Naive B cell (primary cell): ENCODE measurements at regions not wholly inside any gene's neighbourhood (a gene's known extent, or its start where the extent isn't known, plus 50 kb on each side); places are given as distances from the start of the nearest gene placed in this dataset.
A peak's percentile ranks its signal among the peaks of the same experiment; 100 is the strongest.

Experiments used
- ATAC-seq, 2 donors: fragments of 150-1000 bp; cut with Tn5 transposase; 2 replicates each; pipeline ENCODE4 v1.10.0; 2021; ENCODE audit warnings: low read depth in 2 of 2, mild to moderate bottlenecking in 2 of 2, moderate library complexity in 2 of 2
- DNase-seq: peaks from one replicate; pipeline ENCODE4 v3.0.0; 2022
- H3K27ac Mint-ChIP-seq, 6 donors: one replicate each; pipeline ENCODE4 v1.8.0; 2020 to 2022; ENCODE audit warnings: mild to moderate bottlenecking in 6 of 6, mixed read lengths in 6 of 6, moderate library complexity in 5 of 6, inconsistent platforms in 2 of 6
- H3K27me3 Mint-ChIP-seq, 3 donors: one replicate each; pipeline ENCODE4 v1.8.0; 2021 to 2022; ENCODE audit warnings: mixed read lengths in 3 of 3, mild to moderate bottlenecking in 1 of 3
- H3K36me3 Mint-ChIP-seq, 2 donors: one replicate each; pipeline ENCODE4 v1.8.0; 2020 to 2022; ENCODE audit warnings: mixed read lengths in 2 of 2, inconsistent platforms in 1 of 2, mild to moderate bottlenecking in 1 of 2
- H3K4me1 Mint-ChIP-seq, 3 donors: one replicate each; pipeline ENCODE4 v1.8.0; 2020 to 2022; ENCODE audit warnings: mixed read lengths in 3 of 3, inconsistent platforms in 1 of 3, mild to moderate bottlenecking in 1 of 3, moderate library complexity in 1 of 3
- H3K4me3 Mint-ChIP-seq, 8 donors: one replicate each; pipeline ENCODE4 v1.8.0; 2020 to 2022; ENCODE audit warnings: mild to moderate bottlenecking in 8 of 8, mixed read lengths in 8 of 8, moderate library complexity in 8 of 8, inconsistent platforms in 2 of 8
- H3K9me3 Mint-ChIP-seq, 7 donors: one replicate each; pipeline ENCODE4 v1.8.0; 2020 to 2022; ENCODE audit warnings: mixed read lengths in 7 of 7, mild to moderate bottlenecking in 5 of 7, inconsistent platforms in 2 of 7, moderate library complexity in 1 of 7

GRCh38 chr9:12980085-12980851 is 205.4 kb downstream of the LURAP1L start:
- DNase-seq (no peak), ATAC-seq (no peak)
- H3K4me1 Mint-ChIP-seq = no peaks in the 10 kb centered on the region
- H3K9me3 Mint-ChIP-seq = peaks cover 0 to 6% (median 0%) of the 10 kb centered on the region in 7 donors
- H3K27me3 Mint-ChIP-seq = no peaks in the 10 kb centered on the region
- no peaks in the 10 kb centered on the region for H3K36me3 Mint-ChIP-seq
- H3K4me3 Mint-ChIP-seq = no peak overlapping the region
- H3K27ac Mint-ChIP-seq = no peak overlapping the region

GRCh38 chr9:12988258-12988657 is 213.4 kb downstream of the LURAP1L start:
- ATAC-seq = no peak
- Mint-ChIP-seq H3K9me3 (peaks cover 0 to 5% (median 4%) of the 10 kb centered on the region in 7 donors), H3K27me3 (no peaks in the 10 kb centered on the region), H3K4me1 (no peaks in the 10 kb centered on the region), H3K36me3 (no peaks in the 10 kb centered on the region), H3K4me3 (no peak overlapping the region), H3K27ac (no peak overlapping the region)
- no peak for DNase-seq

- Mint-ChIP-seq H3K27ac (no peak overlapping the region), H3K4me3 (no peak overlapping the region), H3K9me3 (peaks cover 0 to 5% (median 4%) of the 10 kb centered on the region in 7 donors), H3K27me3 (no peaks in the 10 kb centered on the region), H3K4me1 (no peaks in the 10 kb centered on the region), H3K36me3 (no peaks in the 10 kb centered on the region)
- ATAC-seq (no peak), DNase-seq (no peak)
Measured at GRCh38 chr9:12989669-12990068, 214.8 kb downstream of the LURAP1L start.

- Mint-ChIP-seq H3K27ac (no peak overlapping the region), H3K4me3 (no peak overlapping the region), H3K9me3 (peaks cover 0 to 8% (median 4%) of the 10 kb centered on the region in 7 donors), H3K36me3 (no peaks in the 10 kb centered on the region), H3K4me1 (no peaks in the 10 kb centered on the region), H3K27me3 (no peaks in the 10 kb centered on the region)
- DNase-seq (no peak), ATAC-seq (no peak)
Measured at GRCh38 chr9:12993466-12993865, 218.6 kb downstream of the LURAP1L start.

GRCh38 chr9:12997009-12997408 is 222.2 kb downstream of the LURAP1L start:
- no peaks in the 10 kb centered on the region for H3K4me1 Mint-ChIP-seq
- no peaks in the 10 kb centered on the region for H3K27me3 Mint-ChIP-seq
- no peak for DNase-seq
- H3K4me3 Mint-ChIP-seq = no peak overlapping the region
- H3K9me3 Mint-ChIP-seq = peaks cover 0 to 5% (median 0%) of the 10 kb centered on the region in 7 donors
- no peak for ATAC-seq
- no peak overlapping the region for H3K27ac Mint-ChIP-seq
- H3K36me3 Mint-ChIP-seq = no peaks in the 10 kb centered on the region

GRCh38 chr9:13001989-13002580 is 227.3 kb downstream of the LURAP1L start:
- H3K4me1 Mint-ChIP-seq = no peaks in the 10 kb centered on the region
- H3K9me3 Mint-ChIP-seq = peaks cover 0 to 5% (median 0%) of the 10 kb centered on the region in 7 donors
- H3K27ac Mint-ChIP-seq = no peak overlapping the region

GRCh38 chr9:13002740-13003139 is 227.9 kb downstream of the LURAP1L start:
- peaks cover 0 to 5% (median 0%) of the 10 kb centered on the region in 7 donors for H3K9me3 Mint-ChIP-seq
- no peaks in the 10 kb centered on the region for H3K4me1 Mint-ChIP-seq
- no peaks in the 10 kb centered on the region for H3K27me3 Mint-ChIP-seq
- H3K36me3 Mint-ChIP-seq = no peaks in the 10 kb centered on the region
- H3K27ac Mint-ChIP-seq = no peak overlapping the region
- no peak overlapping the region for H3K4me3 Mint-ChIP-seq
- ATAC-seq = no peak
- DNase-seq = no peak

More at GRCh38 chr9:13001989-13002580, 227.3 kb downstream of the LURAP1L start:
- no peaks in the 10 kb centered on the region for H3K36me3 Mint-ChIP-seq
- no peak for DNase-seq
- no peak overlapping the region for H3K4me3 Mint-ChIP-seq
- no peaks in the 10 kb centered on the region for H3K27me3 Mint-ChIP-seq
- no peak for ATAC-seq

- Mint-ChIP-seq H3K36me3 (peaks cover 0 to 5% of the 10 kb centered on the region in 2 donors), H3K27me3 (no peaks in the 10 kb centered on the region), H3K9me3 (peaks cover 0 to 8% (median 2%) of the 10 kb centered on the region in 7 donors), H3K4me1 (no peaks in the 10 kb centered on the region), H3K4me3 (no peak overlapping the region), H3K27ac (no peak overlapping the region)
- ATAC-seq = no peak
- no peak for DNase-seq
Measured at GRCh38 chr9:13009871-13010270, 235.1 kb downstream of the LURAP1L start.

GRCh38 chr9:13013991-13014883 is 239.4 kb downstream of the LURAP1L start:
- no peak for ATAC-seq
- no peak for DNase-seq
- H3K4me1 Mint-ChIP-seq = no peaks in the 10 kb centered on the region
- no peak overlapping the region for H3K27ac Mint-ChIP-seq
- H3K9me3 Mint-ChIP-seq = peaks cover 0 to 4% (median 0%) of the 10 kb centered on the region in 7 donors
- no peaks in the 10 kb centered on the region for H3K36me3 Mint-ChIP-seq
- H3K4me3 Mint-ChIP-seq = no peak overlapping the region
- H3K27me3 Mint-ChIP-seq = no peaks in the 10 kb centered on the region

GRCh38 chr9:13017260-13017659 is 242.4 kb downstream of the LURAP1L start:
- peaks cover 0 to 8% (median 0%) of the 10 kb centered on the region in 7 donors for H3K9me3 Mint-ChIP-seq
- H3K27ac Mint-ChIP-seq = no peak overlapping the region
- H3K4me3 Mint-ChIP-seq = no peak overlapping the region

GRCh38 chr9:13020146-13021040 is 245.6 kb downstream of the LURAP1L start:
- ATAC-seq (no peak), DNase-seq (no peak)
- Mint-ChIP-seq H3K9me3 (peaks cover 0 to 4% (median 0%) of the 10 kb centered on the region in 7 donors), H3K4me3 (peak overlapping the region in 1 of 8 donors; percentile 32), H3K27me3 (no peaks in the 10 kb centered on the region), H3K4me1 (no peaks in the 10 kb centered on the region), H3K27ac (no peak overlapping the region), H3K36me3 (no peaks in the 10 kb centered on the region)

More at GRCh38 chr9:13017260-13017659, 242.4 kb downstream of the LURAP1L start:
- no peak for ATAC-seq
- H3K27me3 Mint-ChIP-seq = no peaks in the 10 kb centered on the region
- DNase-seq = no peak
- no peaks in the 10 kb centered on the region for H3K4me1 Mint-ChIP-seq
- H3K36me3 Mint-ChIP-seq = no peaks in the 10 kb centered on the region

- DNase-seq (no peak), ATAC-seq (no peak)
- no peak overlapping the region for H3K4me3 Mint-ChIP-seq
- H3K36me3 Mint-ChIP-seq = no peaks in the 10 kb centered on the region
- no peaks in the 10 kb centered on the region for H3K27me3 Mint-ChIP-seq
- peaks cover 0 to 9% (median 5%) of the 10 kb centered on the region in 7 donors for H3K9me3 Mint-ChIP-seq
- no peaks in the 10 kb centered on the region for H3K4me1 Mint-ChIP-seq
- no peak overlapping the region for H3K27ac Mint-ChIP-seq
Measured at GRCh38 chr9:13022756-13023155, 247.9 kb downstream of the LURAP1L start.

GRCh38 chr9:13023498-13023897 is 248.7 kb downstream of the LURAP1L start:
- Mint-ChIP-seq H3K4me3 (no peak overlapping the region), H3K9me3 (peaks cover 0 to 9% (median 5%) of the 10 kb centered on the region in 7 donors), H3K4me1 (no peaks in the 10 kb centered on the region), H3K36me3 (no peaks in the 10 kb centered on the region), H3K27ac (no peak overlapping the region), H3K27me3 (no peaks in the 10 kb centered on the region)
- DNase-seq (no peak), ATAC-seq (no peak)
